Left ventricle myocardium inferior (tissue), 1 donor: ENCODE measurements at regions not wholly inside any gene's neighbourhood (a gene's known extent, or its start where the extent isn't known, plus 50 kb on each side); places are given as distances from the start of the nearest gene placed in this dataset.

ENCODE experiments used
- DNase-seq: peaks from one replicate; pipeline ENCODE4 v3.0.0-alpha.2; 2020
- H3K27ac ChIP-seq: fragments of 200-600 bp; replicated peaks from 2 replicates; pipeline ENCODE4 v1.8.0; 2021
- H3K27me3 ChIP-seq: fragments of 200-600 bp; 2 replicates; pipeline ENCODE4 v1.8.0; 2021; ENCODE audit warnings: low read depth
- H3K36me3 ChIP-seq: fragments of 200-600 bp; 2 replicates; pipeline ENCODE4 v1.8.0; 2021
- H3K4me1 ChIP-seq: fragments of 200-600 bp; 2 replicates; pipeline ENCODE4 v1.8.0; 2021
- H3K4me3 ChIP-seq: fragments of 200-600 bp; 2 replicates; pipeline ENCODE4 v1.8.0; 2021; ENCODE audit warnings: mild to moderate bottlenecking, moderate library complexity
- H3K9me3 ChIP-seq: fragments of 200-600 bp; replicated peaks from 2 replicates; pipeline ENCODE4 v1.8.0; 2021
- CTCF ChIP-seq: fragments of 200-600 bp; IDR thresholded peaks from 2 replicates; pipeline ENCODE4 v1.8.0; 2021; ENCODE audit warnings: antibody characterized with exemption, mild to moderate bottlenecking, borderline replicate concordance
- intact Hi-C: fragments of 100-400 bp; cut with micrococcal nuclease; formaldehyde crosslinking; loops from one replicate; pipeline ENCODE4 v1.11.0; 2022
- donor health status: DM: no; HTN: yes; CAD: no; lungs with severe emphysema.

DNA sequence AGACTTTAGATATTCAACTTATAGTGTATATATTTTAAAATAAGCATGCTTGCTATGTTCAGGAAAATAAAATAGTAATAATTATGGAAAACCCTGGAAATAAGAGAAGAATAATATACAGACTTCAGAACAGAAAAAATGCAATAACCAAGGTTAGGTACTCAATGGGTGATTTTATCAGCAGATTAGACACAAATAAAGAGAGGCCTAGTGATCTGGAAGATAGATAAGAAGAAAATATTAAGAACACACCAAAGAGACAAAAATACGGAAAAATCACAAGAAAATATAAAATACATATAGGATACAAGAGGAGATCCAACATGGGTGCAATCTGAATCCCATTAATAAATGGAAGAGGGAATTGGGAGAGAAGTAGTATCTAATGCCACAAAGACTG lies 1348.5 kb upstream of the WWC1 start:
- intact Hi-C loops, result no loop called here
- H3K4me1 ChIP-seq, result no peaks in the 10 kb centered on the region
- no peaks in the 10 kb centered on the region for H3K27me3 ChIP-seq
- no peak for TF ChIP-seq CTCF
- no peak overlapping the region for H3K27ac ChIP-seq
- H3K9me3 ChIP-seq, result peaks cover 19% of the 10 kb centered on the region
- H3K36me3 ChIP-seq, result no peaks in the 10 kb centered on the region
- H3K4me3 ChIP-seq, result no peak overlapping the region
- DNase-seq, result no peak

GRCh38 chr5:166947045-166947444 lies 1344.4 kb upstream of the WWC1 start:
- Histone ChIP-seq H3K9me3 (peaks cover 18% of the 10 kb centered on the region), H3K27ac (no peak overlapping the region), H3K27me3 (no peaks in the 10 kb centered on the region), H3K4me3 (no peak overlapping the region), H3K4me1 (no peaks in the 10 kb centered on the region), H3K36me3 (no peaks in the 10 kb centered on the region)
- no peak for DNase-seq
- intact Hi-C loops, result no loop called here
- no peak for TF ChIP-seq CTCF

DNA sequence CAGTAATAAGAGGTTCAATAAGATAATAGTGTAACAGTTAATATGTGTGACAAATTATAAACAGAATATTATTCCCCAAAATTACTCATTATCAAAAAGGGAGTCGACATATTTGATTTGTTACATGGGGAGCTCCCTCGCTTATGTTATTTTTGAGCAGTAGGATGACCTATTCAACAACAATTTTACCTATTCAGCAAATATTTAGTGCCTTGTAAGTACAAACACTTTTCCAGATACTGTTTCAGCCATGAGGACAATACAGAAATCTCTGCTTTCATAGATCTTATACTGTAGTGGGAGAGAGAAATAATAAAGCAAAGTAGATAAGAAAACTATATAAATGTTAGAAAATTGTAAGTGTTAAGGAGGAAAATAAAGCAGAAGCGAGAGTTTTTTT lies 1342.8 kb upstream of the WWC1 start:
- DNase-seq, result no peak

GRCh38 chr5:166952048-166952447 lies 1339.4 kb upstream of the WWC1 start:
- Histone ChIP-seq H3K27ac (no peak overlapping the region), H3K9me3 (no peaks in the 10 kb centered on the region), H3K4me3 (no peak overlapping the region), H3K27me3 (no peaks in the 10 kb centered on the region), H3K36me3 (no peaks in the 10 kb centered on the region), H3K4me1 (no peaks in the 10 kb centered on the region)
- no peak for DNase-seq
- intact Hi-C loops, result no loop called here
- TF ChIP-seq CTCF, result no peak

More for the DNA sequence above, 1342.8 kb upstream of the WWC1 start:
- Histone ChIP-seq H3K9me3 (peaks cover 2% of the 10 kb centered on the region), H3K4me1 (no peaks in the 10 kb centered on the region), H3K27me3 (no peaks in the 10 kb centered on the region), H3K36me3 (no peaks in the 10 kb centered on the region), H3K27ac (no peak overlapping the region), H3K4me3 (no peak overlapping the region)
- intact Hi-C loops, result no loop called here
- no peak for TF ChIP-seq CTCF

DNA sequence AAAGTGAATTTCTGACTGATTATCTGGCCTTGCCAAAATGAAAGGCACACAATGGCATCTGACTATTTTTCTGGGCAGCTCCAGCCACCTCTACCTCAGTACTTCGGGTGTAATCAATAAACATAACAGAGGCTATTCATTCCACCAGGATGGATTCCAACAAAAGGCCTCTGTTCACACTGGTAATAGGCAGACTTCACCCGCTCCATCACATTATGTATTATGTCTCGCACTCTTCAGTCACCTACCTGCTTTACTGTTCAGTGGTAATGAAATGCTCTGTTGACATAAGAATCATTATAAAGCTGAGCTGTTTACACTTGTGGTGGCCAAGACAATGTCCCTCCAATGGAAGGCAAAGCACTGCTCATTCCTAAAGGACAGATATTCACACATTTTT lies 1333.7 kb upstream of the WWC1 start:
- no peaks in the 10 kb centered on the region for H3K27me3 ChIP-seq
- H3K4me3 ChIP-seq, result no peak overlapping the region
- H3K9me3 ChIP-seq, result peaks cover 15% of the 10 kb centered on the region
- no peaks in the 10 kb centered on the region for H3K36me3 ChIP-seq
- H3K27ac ChIP-seq, result no peak overlapping the region
- intact Hi-C loops, result no loop called here
- H3K4me1 ChIP-seq, result peaks cover 8% of the 10 kb centered on the region
- no peak for TF ChIP-seq CTCF
- DNase-seq, result no peak

- Histone ChIP-seq H3K27ac (no peak overlapping the region), H3K4me3 (no peak overlapping the region), H3K4me1 (peaks cover 13% of the 10 kb centered on the region), H3K9me3 (peaks cover 15% of the 10 kb centered on the region), H3K36me3 (no peaks in the 10 kb centered on the region), H3K27me3 (no peaks in the 10 kb centered on the region)
- no peak for TF ChIP-seq CTCF
- intact Hi-C loops, result no loop called here
- DNase-seq, result no peak
Observed at GRCh38 chr5:166959766-166960165, 1331.7 kb upstream of the WWC1 start.
